ENCODE measurements at regions not wholly inside any gene's neighbourhood (a gene's known extent, or its start where the extent isn't known, plus 50 kb on each side); places are given as distances from the start of the nearest gene placed in this dataset.

DNA sequence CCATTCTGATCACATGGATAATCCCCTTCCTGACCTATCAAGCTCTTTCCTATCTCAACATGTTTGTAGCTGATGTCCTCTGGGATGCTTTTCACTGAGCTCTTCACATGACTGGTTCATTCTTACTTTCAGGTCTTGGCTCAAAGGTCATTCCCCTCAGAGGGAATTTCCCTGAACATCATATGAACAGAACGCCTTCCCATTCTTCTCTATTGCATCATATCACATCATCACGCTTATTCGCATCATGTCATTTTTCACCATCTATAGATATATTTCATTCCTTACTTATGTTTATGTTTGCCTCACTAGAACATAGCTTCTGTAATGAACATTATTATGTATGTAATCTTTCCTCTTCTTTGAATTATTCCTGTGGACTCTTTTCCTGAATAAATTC, 178.9 kb upstream of the APCDD1 start:
- TF ChIP-seq GABPA (IDR thresholded peaks at IDR 0.05; ENCODE audit: low read depth) (no peak), CTCF (IDR thresholded peaks at IDR 0.05; ENCODE audit: insufficient read depth, low read length) (no peak), POLR2AphosphoS5 (IDR thresholded peaks at IDR 0.05; ENCODE audit: low read depth) (no peak), SPI1 (IDR thresholded peaks at IDR 0.05; ENCODE audit: borderline replicate concordance, low read depth) (no peak)
- TF ChIP-seq, protein P1, sequence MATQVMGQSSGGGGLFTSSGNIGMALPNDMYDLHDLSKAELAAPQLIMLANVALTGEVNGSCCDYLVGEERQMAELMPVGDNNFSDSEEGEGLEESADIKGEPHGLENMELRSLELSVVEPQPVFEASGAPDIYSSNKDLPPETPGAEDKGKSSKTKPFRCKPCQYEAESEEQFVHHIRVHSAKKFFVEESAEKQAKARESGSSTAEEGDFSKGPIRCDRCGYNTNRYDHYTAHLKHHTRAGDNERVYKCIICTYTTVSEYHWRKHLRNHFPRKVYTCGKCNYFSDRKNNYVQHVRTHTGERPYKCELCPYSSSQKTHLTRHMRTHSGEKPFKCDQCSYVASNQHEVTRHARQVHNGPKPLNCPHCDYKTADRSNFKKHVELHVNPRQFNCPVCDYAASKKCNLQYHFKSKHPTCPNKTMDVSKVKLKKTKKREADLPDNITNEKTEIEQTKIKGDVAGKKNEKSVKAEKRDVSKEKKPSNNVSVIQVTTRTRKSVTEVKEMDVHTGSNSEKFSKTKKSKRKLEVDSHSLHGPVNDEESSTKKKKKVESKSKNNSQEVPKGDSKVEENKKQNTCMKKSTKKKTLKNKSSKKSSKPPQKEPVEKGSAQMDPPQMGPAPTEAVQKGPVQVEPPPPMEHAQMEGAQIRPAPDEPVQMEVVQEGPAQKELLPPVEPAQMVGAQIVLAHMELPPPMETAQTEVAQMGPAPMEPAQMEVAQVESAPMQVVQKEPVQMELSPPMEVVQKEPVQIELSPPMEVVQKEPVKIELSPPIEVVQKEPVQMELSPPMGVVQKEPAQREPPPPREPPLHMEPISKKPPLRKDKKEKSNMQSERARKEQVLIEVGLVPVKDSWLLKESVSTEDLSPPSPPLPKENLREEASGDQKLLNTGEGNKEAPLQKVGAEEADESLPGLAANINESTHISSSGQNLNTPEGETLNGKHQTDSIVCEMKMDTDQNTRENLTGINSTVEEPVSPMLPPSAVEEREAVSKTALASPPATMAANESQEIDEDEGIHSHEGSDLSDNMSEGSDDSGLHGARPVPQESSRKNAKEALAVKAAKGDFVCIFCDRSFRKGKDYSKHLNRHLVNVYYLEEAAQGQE (IDR thresholded peaks at IDR 0.05; ENCODE audit: insufficient replicate concordance, low read depth) = no peak
- no peak overlapping the region for H3K4me3 ChIP-seq (replicated peaks; ENCODE audit: insufficient read depth, low read length)
- DNase-seq (ENCODE audit: low read depth in 1 of 2, low spot score in 1 of 2) = no peak
- H3K27me3 ChIP-seq (ENCODE audit: insufficient read depth, poor library complexity, severe bottlenecking) = no peaks in the 10 kb centered on the region
- H3K27ac ChIP-seq (replicated peaks) = no peak overlapping the region

GRCh38 chr18:10278265-10278664, 176.2 kb upstream of the APCDD1 start:
- no peaks in the 10 kb centered on the region for H3K27me3 ChIP-seq (ENCODE audit: insufficient read depth, poor library complexity, severe bottlenecking)
- H3K4me3 ChIP-seq (replicated peaks; ENCODE audit: insufficient read depth, low read length) = no peak overlapping the region
- no peak overlapping the region for H3K27ac ChIP-seq (replicated peaks)
- DNase-seq (ENCODE audit: low read depth in 1 of 2, low spot score in 1 of 2) = no peak
- TF ChIP-seq GABPA (IDR thresholded peaks at IDR 0.05; ENCODE audit: low read depth) = no peak
- TF ChIP-seq, protein P1 (IDR thresholded peaks at IDR 0.05; ENCODE audit: insufficient replicate concordance, low read depth) = no peak
- no peak for TF ChIP-seq POLR2AphosphoS5 (IDR thresholded peaks at IDR 0.05; ENCODE audit: low read depth)
- no peak for TF ChIP-seq SPI1 (IDR thresholded peaks at IDR 0.05; ENCODE audit: borderline replicate concordance, low read depth)
- no peak for TF ChIP-seq CTCF (IDR thresholded peaks at IDR 0.05; ENCODE audit: insufficient read depth, low read length)

DNA sequence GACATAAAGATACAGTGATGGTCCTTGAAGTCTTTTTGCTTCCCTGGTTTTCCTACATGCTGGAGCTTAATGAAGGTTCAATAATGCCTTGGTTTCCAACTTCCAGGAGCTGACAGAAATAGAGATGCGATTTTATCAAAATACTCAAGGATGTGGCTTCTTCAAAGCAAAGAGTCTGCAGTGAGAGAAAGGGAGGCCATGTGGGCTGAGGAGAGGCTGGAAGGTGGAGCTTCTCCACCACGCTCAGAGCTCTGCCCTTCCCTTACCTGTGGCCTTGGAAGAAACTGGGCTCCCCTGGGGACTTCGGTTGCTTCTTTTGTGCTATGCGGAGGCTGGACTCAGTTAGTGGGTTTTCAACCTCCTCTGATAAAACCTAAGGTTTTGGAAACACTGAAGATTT, 175.0 kb upstream of the APCDD1 start:
- Histone ChIP-seq H3K27ac (replicated peaks) (no peak overlapping the region), H3K4me3 (replicated peaks; ENCODE audit: insufficient read depth, low read length) (no peak overlapping the region), H3K27me3 (ENCODE audit: insufficient read depth, poor library complexity, severe bottlenecking) (no peaks in the 10 kb centered on the region)
- TF ChIP-seq, protein P1 (IDR thresholded peaks at IDR 0.05; ENCODE audit: insufficient replicate concordance, low read depth) = no peak
- TF ChIP-seq POLR2AphosphoS5 (IDR thresholded peaks at IDR 0.05; ENCODE audit: low read depth) = no peak
- no peak for DNase-seq (ENCODE audit: low read depth in 1 of 2, low spot score in 1 of 2)

Measured in HL-60 (cell line).